ENCODE measurements at regions not wholly inside any gene's neighbourhood (a gene's known extent, or its start where the extent isn't known, plus 50 kb on each side); places are given as distances from the start of the nearest gene placed in this dataset.

DNA sequence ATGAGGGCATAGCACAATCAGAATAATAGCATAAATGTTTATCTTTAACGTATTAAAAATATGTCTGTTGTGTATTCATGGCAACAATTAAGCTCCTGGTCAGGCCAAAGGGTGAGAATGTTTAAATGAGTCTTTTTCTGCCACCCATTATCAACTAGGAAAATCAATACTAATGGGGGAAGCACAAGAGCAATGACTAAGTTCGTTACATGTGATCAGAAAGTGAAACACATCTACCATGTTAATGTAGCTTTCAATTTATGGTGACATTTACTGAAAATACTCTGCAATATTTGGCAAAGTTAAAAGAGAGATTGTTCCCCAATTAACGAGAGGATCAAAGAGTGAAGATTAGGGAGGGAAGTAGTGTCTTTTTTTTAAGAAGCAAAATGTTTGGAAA lies 143.7 kb downstream of the NAA11 start:
- CTCF ChIA-PET, result no interaction called here
- Histone ChIP-seq H3K4me3 (no peak overlapping the region), H3K4me2 (no peak overlapping the region), H3K9me3 (no peaks in the 10 kb centered on the region), H3K27ac (no peak overlapping the region), H3K4me1 (no peaks in the 10 kb centered on the region)
- DNase-seq (ENCODE audit: low read depth in 1 of 2, low spot score in 1 of 2) (no peak), FAIRE-seq (no peak), ATAC-seq (no peak)
- POLR2A ChIA-PET, result no interaction called here
- TF ChIP-seq CEBPB (IDR thresholded peaks at IDR 0.05) (no peak), FOSL2 (IDR thresholded peaks at IDR 0.05) (no peak), FOSL2 (CRISPR knock-in tag; IDR thresholded peaks at IDR 0.05) (no peak), HEYL (CRISPR knock-in tag; IDR thresholded peaks at IDR 0.05) (no peak), CTCF (IDR thresholded peaks at IDR 0.05) (no peak), GATA3 (IDR thresholded peaks at IDR 0.05; ENCODE audit: borderline replicate concordance) (no peak), RAD21 (conservative IDR thresholded peaks at IDR 0.05 in 1 of 2, IDR thresholded peaks at IDR 0.05 in 1 of 2) (no peak), BHLHE40 (IDR thresholded peaks at IDR 0.05; ENCODE audit: low read depth, low read length) (no peak), KDM5A (IDR thresholded peaks at IDR 0.05) (no peak), TP53 (CRISPR knock-in tag; IDR thresholded peaks at IDR 0.05) (no peak), USF2 (IDR thresholded peaks at IDR 0.05) (no peak), EHF (CRISPR knock-in tag; IDR thresholded peaks at IDR 0.05) (no peak), POLR2AphosphoS2 (conservative IDR thresholded peaks at IDR 0.05; ENCODE audit: low read length) (no peak), JUN (IDR thresholded peaks at IDR 0.05) (no peak), ZC3H11A (IDR thresholded peaks at IDR 0.05) (no peak), CHD2 (IDR thresholded peaks at IDR 0.05; ENCODE audit: low read length, partially characterized antibody) (no peak)
- TF ChIP-seq, protein P1, sequence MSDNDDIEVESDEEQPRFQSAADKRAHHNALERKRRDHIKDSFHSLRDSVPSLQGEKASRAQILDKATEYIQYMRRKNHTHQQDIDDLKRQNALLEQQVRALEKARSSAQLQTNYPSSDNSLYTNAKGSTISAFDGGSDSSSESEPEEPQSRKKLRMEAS (IDR thresholded peaks at IDR 0.05), result no peak
- TF ChIP-seq, protein P2, sequence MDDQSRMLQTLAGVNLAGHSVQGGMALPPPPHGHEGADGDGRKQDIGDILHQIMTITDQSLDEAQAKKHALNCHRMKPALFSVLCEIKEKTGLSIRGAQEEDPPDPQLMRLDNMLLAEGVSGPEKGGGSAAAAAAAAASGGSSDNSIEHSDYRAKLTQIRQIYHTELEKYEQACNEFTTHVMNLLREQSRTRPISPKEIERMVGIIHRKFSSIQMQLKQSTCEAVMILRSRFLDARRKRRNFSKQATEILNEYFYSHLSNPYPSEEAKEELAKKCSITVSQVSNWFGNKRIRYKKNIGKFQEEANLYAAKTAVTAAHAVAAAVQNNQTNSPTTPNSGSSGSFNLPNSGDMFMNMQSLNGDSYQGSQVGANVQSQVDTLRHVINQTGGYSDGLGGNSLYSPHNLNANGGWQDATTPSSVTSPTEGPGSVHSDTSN (IDR thresholded peaks at IDR 0.05), result no peak
- TF ChIP-seq, protein P3, sequence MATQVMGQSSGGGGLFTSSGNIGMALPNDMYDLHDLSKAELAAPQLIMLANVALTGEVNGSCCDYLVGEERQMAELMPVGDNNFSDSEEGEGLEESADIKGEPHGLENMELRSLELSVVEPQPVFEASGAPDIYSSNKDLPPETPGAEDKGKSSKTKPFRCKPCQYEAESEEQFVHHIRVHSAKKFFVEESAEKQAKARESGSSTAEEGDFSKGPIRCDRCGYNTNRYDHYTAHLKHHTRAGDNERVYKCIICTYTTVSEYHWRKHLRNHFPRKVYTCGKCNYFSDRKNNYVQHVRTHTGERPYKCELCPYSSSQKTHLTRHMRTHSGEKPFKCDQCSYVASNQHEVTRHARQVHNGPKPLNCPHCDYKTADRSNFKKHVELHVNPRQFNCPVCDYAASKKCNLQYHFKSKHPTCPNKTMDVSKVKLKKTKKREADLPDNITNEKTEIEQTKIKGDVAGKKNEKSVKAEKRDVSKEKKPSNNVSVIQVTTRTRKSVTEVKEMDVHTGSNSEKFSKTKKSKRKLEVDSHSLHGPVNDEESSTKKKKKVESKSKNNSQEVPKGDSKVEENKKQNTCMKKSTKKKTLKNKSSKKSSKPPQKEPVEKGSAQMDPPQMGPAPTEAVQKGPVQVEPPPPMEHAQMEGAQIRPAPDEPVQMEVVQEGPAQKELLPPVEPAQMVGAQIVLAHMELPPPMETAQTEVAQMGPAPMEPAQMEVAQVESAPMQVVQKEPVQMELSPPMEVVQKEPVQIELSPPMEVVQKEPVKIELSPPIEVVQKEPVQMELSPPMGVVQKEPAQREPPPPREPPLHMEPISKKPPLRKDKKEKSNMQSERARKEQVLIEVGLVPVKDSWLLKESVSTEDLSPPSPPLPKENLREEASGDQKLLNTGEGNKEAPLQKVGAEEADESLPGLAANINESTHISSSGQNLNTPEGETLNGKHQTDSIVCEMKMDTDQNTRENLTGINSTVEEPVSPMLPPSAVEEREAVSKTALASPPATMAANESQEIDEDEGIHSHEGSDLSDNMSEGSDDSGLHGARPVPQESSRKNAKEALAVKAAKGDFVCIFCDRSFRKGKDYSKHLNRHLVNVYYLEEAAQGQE (IDR thresholded peaks at IDR 0.05), result no peak
- 0% methylated on average over 3 of the region's 3 CpGs for WGBS (ENCODE audit: missing lambda C conversion rate)

DNA sequence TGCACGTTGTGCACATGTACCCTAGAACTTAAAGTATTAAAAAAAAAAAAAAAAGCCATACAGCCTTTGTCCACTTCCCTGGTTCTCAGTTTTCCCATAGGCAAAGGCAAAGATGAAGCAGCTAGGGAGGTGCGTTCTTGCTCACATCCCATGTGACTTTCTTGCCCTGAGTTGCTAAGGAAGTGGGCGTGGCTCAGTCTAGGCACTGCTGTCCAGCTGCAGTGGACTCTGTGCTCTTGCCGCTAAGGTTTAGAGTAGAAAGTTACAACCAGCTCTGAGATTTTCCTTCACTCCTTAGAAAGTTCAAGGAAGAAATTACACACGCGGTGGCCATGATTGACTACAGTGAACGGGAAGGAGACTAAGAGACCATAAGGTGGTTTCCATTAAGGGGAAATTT lies 144.7 kb downstream of the NAA11 start:
- no peak for DNase-seq (ENCODE audit: low read depth in 1 of 2, low spot score in 1 of 2)
- no peaks in the 10 kb centered on the region for H3K9me3 ChIP-seq
- no peak overlapping the region for H3K4me3 ChIP-seq
- ChIA-PET CTCF (no interaction called here), POLR2A (no interaction called here)
- FAIRE-seq, result no peak
- no peak overlapping the region for H3K4me2 ChIP-seq
- WGBS (ENCODE audit: missing lambda C conversion rate), result 37% methylated on average over 7 of the region's 7 CpGs
- H3K27ac ChIP-seq, result no peak overlapping the region
- H3K4me1 ChIP-seq, result no peaks in the 10 kb centered on the region
- no peak for ATAC-seq
- TF ChIP-seq JUN (IDR thresholded peaks at IDR 0.05), result no peak

Measured in A549 (cell line).